ENCODE measurements at regions not wholly inside any gene's neighbourhood (a gene's known extent, or its start where the extent isn't known, plus 50 kb on each side); places are given as distances from the start of the nearest gene placed in this dataset.

DNA sequence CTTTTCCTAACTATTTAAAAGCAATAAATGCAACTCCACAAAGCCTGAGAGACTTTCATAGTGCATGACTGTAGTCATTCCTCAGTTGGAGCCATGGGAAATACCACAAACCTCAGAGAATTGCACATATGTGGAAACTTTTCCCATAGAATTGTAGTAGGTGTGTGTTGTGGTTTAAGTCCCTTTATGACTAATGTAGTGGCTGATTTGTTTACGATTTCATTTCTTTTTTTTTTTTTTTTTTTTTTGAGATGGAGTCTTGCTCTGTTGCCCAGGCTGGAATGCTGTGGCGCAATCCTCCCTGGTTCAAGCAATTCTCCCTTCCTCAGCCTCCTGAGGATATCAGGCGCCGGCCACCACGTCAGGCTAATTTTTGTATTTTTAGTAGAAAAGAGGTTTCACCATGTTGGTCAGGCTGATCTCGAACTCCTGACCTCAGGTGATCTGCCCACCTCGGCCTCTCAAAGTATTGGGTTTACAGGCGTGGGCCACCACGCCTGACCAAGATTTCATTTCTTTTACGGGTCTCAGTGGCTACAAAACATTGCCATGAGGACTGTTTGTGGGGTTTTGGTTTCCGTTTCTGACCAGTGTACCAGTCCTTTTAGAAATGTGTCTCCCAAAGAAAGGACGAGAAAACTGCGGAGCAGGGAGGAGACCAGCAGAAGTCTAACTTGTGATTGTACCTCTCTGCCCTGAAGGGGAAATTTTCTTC, 212.1 kb upstream of the MARCKS start:
- no peak for DNase-seq (ENCODE audit: low read depth)

DNA sequence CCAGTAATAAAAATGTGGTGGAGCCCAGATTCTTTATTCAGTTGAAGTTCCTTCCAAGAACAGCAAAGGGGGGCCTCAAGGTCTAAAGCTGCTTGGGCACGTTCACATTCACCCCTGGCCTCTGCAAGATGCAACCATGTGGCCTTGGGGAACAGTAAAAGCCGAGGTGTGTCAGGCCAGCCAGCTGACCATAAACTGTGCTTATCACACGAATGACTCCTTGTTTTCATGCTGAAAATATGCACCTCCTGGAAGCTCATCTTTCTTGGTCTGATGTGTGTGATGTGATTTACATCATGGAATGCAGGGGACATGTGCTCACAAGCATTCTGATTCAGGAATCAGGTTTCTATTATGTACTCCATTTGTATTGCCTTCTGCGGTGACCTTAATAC, 211.6 kb upstream of the MARCKS start:
- DNase-seq (ENCODE audit: low read depth), result no peak

DNA sequence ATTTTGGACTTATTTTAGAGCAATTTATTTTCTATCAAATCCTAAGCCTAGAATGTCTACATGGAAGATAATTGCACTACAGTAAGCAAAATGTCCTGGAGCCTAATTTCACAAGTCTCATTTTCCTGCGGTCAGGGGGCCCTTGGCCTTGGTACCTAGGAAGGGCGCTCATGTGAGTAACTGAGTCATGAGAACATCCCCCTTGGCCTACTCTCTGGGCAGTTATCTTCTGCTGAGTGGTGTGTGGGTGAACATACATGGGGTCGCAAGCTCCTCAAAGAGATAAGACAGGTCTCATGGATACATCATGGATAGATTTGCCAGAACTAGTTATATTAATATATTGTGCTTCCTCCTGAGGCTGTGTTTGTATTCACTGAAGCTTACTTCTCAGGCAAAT, 211.2 kb upstream of the MARCKS start:
- no peak for DNase-seq (ENCODE audit: low read depth)

DNA sequence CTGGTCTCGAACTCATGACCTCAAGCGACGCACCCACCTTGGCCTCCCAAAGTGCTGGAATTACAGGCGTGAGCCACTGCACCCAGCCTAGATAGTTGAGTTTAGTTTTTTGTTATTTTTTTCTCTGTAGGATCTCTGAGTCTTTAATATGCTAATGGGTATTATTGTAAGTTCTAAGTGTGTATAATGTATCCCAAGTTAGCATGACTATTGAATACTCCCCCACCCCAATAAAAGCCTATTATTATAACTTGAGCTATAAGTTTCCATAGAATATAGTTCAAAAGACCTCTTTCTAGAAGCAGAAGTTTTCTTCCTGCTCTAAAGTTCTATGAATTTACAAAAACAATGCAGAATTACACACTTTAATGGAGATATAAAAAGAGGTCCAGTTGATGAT, 210.4 kb upstream of the MARCKS start:
- DNase-seq (ENCODE audit: low read depth), result no peak

DNA sequence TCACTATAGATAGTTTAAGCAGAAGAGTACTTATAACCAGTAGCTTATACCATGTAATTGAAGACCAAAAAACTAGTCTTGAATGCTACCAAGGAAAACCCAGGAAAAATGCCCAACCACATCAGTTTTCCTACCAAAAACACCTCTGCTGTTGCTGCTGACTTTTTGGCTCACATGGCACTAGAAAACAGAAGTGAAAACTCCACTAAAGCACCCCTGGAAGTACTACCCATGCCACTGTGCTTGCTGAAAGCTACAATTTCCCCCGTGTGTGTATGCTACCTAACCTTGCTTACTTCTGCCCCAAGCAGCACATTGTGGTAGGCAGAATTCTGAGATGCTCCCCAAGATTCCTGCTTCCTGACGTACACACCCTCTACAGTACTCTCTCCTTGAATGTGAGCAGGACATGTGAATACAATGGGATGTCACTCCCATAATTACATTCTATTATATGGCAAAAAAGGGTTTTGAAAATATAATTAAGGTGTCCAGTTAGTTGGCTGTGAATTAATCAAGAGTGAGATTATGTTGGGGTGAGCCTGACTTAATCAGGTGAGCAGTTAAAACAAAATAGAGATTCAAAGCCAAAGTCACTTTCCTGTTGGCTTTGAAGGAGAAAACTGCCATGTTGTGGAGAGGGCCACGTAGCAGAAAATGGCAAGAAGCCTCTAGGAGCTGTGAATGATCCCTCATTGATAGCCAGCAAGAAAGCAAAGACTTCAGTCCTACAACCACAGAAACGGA, 209.8 kb upstream of the MARCKS start:
- no peak for DNase-seq (ENCODE audit: low read depth)

DNA sequence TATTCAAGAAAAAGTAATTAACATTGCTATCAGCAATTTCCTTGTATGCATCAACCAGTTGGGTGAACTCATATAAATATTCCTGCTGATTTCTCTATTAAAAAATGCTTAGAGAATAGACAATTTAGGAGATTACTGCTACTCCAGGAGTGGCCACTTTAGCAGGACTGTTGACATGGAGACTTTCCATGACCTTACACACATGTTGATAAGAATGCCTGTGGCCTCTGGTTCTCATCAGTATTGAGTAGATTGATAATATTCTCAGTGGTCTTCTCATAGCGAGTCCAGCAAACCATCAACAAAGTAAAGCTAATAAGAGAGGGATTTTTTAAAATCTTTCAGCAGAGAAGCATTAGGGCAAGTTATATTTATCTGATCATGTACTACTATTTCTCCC, 208.4 kb upstream of the MARCKS start:
- no peak for DNase-seq (ENCODE audit: low read depth)

DNA sequence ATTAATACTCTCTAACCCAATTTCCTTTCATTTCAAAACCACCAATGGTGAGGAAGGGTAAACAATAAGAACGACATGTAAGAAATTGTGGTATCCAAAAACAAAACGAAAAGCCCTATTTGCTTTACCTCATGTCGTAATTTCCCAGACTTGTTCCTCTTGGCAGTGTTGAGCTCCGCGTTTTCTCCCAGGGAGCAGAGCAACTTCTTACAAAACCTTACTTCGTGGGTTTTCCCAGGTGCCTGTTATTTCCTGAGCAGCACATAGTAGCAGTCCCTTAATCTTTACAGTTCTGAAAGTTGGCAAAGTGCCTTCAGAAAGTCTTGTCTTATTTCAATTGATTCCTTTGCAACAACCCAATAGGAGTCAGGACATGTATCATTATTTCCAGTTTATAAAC, 207.9 kb upstream of the MARCKS start:
- no peak for DNase-seq (ENCODE audit: low read depth)

DNA sequence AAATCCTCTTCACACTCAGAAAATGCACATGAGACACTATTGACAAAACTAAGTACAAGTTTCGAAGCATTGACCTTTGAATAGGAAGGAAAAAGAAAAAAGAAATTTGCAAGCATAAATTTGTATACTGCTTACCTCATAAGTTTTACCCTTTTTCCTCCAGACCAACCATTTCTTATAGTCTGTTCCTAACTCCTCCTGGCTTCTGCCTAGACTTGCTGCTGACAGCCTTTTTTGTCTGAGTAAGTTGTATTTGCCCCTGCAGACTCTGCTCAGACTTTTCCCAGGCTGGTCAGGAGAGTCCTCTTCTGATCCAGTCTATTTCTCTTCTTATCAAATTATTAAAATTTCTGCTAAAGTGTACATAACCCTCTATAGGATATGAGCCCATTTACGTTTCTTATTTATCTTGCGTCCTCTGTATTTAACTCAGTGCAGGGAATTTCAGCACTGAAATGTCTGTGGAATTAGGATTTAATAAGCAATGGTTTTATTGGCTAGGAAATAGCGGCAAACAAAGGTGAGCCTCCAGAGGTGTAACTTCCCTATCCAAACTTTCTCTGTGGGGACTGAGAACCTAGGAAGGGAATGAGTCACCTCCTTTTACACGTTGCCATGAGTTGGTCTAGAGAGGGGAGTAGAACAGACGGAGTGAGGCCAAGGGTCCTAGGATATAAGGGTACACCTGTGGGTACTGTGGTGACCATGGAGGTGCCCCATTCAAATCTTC, 207.1 kb upstream of the MARCKS start:
- no peak for DNase-seq (ENCODE audit: low read depth)

DNA sequence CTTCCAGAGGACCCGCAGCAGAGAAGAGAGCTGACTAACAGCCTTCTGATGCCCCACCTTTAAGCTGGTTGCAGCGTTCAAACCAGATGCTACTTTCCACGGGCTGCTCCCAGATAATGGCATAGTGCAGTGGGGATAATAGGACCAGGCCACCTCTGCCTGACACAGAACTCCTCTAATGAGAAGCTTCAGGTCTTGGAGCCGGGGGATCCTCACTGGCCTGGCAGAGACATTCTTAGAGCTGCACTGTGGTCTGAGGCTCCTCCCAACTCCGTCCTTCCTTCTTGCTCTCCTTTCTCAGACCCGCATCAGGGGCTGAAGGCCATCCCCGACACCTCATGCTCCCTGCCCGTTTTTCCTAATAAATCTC, 206.6 kb upstream of the MARCKS start:
- DNase-seq (ENCODE audit: low read depth), result no peak

DNA sequence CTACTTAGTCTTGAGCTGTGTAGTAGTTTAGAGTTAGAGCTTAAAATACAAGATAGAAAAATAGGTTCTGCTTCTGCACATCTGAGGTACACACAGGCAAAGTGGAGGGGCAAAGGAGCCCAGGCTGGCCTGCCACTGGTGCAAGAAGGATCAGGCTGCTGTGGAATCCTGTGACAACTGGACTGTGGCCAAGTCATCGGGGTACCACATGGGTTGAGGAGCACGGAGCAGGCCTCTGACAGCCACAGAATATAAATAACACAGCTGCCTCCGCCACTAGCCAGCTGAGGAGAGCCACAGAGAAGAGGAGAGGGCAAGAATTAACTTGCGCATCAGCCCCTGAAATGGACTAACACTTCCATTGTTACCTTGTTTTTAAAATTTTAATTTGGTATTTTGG, 206.0 kb upstream of the MARCKS start:
- no peak for DNase-seq (ENCODE audit: low read depth)

DNA sequence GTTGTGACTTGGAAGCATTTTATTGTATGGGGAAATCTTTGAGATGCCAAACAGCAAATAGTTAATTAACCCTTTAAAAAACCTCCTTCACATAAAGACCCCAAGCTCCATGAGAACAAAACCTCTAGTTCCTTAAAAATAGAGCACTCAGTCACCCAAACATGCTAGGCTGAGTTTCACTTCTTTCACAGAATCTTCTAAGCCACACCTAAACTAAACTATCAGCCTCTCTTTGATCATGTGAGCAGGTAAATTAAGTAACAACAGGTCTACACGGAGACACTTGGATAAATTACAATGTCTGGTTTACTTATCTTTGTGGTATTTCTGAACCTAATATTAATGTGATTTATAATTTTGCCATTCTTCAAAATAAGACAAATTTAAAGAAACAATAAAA, 205.2 kb upstream of the MARCKS start:
- no peak for DNase-seq (ENCODE audit: low read depth)

DNA sequence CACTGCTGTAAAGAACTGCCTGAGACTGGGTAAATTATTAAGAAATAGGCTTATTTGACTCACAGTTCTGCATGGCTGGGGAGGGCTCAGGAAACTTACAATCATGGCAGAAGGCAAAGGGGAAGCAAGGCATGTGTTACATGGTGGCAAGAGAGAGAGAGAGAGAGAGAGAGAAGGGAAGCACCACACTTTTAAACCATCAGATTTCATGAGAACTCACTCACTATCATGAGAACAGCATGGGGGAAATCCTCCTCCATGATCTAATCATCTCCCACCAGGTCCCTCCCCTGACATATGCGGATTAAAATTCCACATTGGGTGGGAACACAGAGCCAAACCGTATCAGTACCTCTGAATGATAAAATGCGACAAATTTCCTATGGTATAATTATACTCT, 203.9 kb upstream of the MARCKS start:
- DNase-seq (ENCODE audit: low read depth), result no peak

DNA sequence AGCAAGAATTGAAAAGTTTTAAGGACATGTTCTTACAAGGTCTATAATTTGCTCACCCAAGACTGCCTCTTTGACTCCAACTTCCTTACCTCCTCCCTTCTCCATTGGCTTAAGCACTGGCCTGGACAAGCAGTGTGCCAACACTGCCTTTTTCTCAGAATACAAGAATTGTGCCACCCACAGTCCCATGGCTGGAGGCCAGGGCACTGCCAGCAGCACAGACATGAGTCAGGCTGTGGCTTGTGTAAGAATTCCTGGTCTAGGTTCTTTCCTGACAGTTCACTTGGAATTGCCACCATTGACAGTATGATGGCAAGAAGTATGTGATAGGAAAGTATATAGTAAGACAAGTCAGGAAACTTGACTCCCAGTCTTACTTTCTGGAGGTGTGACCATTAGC, 202.7 kb upstream of the MARCKS start:
- DNase-seq (ENCODE audit: low read depth), result no peak

DNA sequence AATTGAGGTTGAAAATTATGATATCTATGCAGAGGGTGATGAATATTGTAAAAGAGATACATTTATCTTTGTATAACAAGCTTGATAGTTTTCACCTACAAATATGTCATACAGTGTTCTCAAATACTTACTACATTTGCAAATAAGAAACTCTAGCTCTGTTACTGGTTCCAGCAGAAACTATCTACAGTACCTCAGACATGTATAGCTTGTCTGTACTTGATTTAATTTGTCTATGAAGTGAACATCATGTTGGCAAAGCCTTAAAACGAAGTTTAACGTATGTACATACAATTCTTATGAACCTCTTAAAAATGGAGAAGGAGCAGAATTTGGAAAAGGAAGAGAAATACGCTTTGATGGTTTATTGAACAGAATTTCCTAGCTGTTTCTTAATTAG, 201.4 kb upstream of the MARCKS start:
- DNase-seq (ENCODE audit: low read depth), result no peak

DNA sequence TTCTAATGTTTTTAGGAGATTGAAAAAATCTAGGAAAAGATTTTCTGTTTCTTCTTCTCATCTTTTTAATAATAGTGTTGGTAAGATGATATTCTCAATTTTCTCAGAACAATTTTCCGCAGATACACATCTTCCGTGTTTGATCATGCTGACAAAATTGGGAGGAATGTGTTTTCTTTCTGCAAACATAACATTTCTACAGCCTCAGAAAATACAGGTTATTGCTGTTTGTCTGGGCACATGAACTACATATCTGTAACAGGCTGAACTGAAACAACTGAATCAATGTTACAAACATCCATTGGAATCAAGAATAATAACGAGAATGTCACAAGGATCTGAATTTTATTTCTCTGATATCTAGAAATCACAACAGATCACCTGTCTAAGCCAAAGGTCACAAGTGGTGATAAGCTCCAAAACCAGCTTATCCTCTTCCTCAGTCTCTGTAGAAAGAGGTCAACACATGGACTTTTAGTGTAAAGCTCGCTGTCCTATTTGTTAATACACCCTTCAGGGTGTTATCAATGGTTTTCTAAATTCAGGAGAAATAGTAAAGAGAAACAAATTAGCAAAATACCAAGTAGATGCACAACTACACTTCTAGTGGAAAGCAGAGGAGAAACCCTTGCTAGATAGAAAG, 197.3 kb upstream of the MARCKS start:
- no peak for DNase-seq (ENCODE audit: low read depth)

DNA sequence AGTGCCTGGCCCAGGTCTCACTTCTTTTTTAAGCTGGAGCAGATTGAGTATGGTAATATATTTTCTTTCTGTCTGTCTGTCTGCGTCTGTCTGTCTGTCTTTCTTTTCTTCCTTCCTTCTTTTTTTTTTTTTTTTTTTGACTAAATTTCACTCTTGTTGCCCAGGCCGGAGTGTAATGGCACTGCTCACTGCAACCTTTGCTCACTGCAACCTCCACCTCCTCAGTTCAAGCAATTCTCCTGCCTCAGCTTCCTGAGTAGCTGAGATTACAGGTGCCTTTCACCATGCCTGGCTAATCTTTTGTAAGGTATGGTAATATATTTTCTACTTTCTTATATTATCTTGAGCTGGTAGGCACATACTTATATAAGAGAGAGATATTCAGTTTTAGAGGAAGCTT, 196.3 kb upstream of the MARCKS start:
- DNase-seq (ENCODE audit: low read depth), result no peak

DNA sequence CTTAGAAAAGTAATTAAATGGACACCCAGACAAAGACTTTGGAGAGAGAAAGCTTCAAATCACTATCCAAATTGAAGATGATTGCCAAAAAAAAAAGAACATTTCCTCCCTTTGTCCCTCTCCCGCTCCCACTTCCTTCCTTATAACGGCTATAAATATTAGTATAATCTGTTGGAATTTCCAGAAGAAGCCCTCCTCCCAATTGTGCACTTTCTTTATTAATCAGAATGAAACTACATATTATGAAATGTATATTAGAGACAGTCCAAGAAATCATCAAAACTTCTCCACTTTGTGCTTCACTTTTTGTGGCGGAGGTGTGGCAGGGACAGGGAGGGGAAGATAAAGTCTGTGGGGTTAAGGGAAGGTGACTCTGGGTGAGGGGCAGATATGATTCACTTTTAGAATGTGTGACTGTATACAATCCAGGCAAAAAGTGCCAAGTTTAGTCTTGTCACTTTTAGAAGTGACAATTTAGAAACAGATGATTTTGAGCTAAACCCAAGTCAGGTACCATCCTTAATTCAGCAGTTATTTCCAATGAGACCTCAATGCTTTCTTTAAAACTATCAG, 195.0 kb upstream of the MARCKS start:
- no peak for DNase-seq (ENCODE audit: low read depth)

DNA sequence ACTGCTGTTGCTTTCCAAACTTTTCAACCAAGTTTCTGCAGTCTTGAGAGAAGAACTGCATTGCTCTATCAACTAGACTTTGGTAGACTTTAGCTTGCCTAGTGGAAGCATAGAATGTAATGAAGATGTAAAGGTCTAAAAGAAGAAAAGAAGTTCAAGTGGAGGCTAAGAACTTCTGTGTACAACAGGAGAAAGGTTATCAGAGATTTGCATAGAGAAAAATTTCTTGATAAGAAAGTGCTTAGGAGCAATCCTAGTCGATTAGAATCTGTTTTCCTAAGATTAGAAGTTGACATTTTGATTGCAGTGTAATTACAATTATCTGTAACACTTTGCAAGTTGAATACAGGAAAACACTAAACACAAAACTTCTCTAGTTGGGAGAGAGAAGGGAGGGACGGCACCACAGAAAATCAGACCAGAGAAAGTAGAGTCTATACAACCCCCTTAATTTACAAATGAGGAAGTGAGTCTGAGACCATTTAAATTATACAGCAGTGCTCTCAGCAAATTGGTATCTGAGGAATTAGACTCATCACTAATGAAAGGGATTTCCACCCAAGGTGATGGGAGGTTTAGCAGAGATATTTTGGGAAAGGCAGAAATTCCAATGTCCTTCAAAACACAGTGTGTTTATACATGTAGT, 194.3 kb upstream of the MARCKS start:
- no peak for DNase-seq (ENCODE audit: low read depth)

DNA sequence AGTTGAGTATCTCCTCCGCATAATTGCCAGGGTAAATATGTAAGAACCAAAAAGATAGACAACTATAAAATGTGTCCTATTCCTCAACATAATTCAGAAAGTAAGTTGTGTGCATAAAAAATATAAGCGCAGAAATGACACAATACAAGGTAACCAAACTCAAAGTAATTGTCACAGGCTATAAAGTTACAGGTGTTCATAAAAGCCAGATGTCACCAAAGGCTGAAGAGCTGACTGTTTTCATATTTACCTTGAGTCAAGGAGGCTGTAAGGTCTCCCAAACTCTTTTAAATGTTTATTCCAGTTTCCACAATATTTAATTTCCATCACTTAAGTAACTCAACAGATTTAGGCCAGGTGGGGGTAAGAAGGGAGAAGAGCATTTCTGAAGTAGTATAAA, 192.2 kb upstream of the MARCKS start:
- no peak for DNase-seq (ENCODE audit: low read depth)

DNA sequence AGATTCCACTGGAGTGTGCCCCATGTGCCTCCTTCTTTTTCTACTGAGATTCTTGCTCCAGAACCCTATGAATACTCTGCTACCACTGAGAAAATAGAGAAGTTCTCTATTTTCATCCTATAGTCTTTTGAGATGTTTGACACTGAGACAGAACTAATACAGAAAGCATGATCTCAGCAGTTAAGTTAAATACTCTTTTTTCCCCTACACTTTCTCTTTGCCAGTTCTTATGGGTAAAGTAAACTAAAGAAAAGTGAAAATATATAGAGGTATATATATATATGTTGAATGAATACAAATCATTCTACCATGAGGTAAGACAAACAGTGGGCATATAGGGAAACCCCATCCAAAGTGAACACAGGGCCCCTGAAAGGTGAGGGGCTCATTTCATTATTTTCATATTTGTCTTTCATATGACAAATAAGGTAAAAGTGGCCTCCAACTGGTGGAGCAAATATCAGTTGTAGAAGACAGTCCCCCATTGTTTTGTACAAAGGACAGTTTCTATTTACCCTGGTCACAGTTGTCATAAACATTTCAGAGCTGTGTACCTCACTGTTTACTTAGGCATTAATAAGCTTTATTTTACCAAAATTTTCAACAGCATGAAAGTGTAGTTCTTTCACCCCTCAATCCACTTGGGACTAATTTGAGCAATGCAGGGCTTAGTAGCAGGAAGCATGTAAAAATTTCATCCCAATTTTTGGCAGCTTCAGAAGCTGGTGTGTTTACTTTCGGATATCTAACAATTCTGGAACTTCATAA, 188.3 kb upstream of the MARCKS start:
- no peak for DNase-seq (ENCODE audit: low read depth)

DNA sequence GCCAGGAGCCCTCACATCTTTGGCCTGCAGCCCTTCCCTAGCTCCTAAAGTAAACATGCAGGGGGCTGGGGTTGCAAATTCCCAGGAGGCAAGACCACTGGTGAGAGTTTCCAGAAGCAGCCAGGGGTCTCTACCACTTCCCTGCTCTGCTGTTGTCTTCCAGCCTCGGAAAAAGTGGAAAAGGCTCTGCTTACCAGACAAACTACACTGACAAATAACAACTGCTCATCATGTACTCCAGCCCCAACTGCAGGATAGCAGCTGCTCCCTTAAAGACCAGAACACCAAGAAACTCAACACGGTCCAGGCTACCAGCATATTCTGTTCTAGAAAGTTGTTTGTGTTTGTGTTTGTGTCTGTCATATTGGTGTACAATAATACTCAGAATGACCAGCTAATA, 187.5 kb upstream of the MARCKS start:
- DNase-seq (ENCODE audit: low read depth), result no peak
